ENCODE measurements at regions not wholly inside any gene's neighbourhood (a gene's known extent, or its start where the extent isn't known, plus 50 kb on each side); places are given as distances from the start of the nearest gene placed in this dataset.
A peak's percentile ranks its signal among the peaks of the same experiment; 100 is the strongest.
"Not testable (repeated sequence)": the region's sequence is repeated elsewhere in the genome, so short reads cannot be mapped to it uniquely, and the experiment has no call there.

DNA sequence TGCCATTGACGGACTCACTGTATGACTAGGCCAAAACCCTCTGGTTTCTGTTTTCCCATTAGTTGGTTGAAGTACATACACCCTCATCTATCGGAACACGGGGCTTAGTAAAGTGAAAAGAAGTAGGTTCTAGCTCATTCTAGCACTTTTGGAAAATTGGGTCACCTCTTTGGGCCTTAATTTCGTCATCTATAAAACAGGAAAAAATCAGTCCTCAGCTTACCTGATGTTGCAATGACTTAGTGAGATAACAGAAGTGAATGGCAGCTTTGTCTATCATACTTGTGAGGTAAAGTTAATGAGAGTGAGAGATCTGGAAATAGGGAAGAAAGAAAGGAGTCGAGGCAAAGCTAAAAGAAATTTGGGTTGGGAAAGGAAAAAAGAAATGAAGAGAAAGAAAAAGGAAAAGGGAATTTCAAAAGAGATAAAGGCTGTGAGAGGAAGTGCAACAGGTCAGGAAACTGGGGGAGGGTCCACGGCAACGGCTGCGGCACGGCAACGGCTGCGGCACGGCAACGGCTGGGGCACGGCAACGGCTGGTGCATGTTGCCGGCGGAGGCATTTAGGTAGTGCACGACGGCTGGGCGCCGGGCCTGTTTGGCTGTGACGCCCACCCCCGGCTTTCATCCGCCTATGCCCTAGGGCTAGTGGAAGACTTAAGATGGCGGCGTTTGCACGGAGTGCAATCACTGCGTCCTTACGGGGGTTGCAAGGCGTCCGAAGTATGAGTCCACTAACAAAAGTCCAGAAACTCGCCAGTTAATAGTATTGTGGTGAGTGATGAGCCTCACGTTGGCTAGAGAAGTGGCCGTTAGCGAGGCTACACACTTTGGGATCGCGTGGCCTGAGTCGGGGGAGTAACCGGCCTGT, 91.4 kb upstream of the XIST start:
- peak; percentile 82 for DNase-seq
- ATAC-seq, result peak; percentile 100

DNA sequence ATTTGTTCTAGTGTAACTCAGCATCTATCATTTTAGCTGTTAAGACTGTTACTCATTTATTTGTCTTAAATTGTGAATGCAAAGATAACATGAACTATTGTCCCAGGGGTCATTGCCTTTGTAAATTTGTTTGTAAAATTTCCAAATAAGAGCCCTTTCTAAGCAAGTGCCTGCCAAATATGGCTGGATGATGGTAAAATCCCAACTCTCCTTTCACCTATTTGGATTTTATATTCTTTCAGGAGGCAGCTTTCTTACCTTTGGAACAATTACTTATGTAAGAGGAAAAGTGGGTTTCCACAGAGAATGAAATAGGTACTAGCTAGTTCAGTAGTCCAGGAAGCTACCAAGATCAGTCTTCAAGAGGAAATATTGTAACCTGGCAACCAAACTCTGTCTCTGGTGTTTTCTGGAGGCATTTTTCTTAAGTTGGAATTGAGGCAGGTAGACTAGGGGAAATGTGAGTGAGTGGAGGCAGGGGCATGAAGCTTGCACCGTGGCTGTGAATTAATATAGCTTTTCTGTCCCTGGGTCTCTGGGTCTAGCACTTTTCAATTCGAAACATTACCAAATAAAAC, 88.5 kb upstream of the XIST start:
- no peak for DNase-seq

DNA sequence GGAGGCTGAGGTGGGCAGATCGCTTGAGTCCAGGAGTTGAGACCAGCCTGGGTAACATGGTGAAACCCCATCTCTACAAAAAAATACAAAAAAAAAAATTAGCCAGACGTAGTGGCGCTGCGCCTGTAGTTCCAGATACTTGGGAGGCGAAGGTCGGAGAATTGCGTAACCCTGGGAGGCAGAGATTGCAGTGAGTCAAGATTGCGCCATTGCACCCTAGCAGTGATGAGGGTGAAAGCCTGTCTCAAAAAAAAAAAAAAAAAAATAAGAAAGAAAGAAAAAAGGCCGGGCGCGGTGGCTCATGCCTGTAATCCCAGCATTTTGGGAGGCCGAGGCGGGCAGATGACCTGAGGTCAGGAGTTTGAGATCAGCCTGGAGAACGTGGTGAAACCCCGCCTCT, 85.3 kb upstream of the XIST start:
- not testable (repeated sequence) for ATAC-seq, DNase-seq

More for the DNA sequence above, 88.5 kb upstream of the XIST start:
- no peak for ATAC-seq

DNA sequence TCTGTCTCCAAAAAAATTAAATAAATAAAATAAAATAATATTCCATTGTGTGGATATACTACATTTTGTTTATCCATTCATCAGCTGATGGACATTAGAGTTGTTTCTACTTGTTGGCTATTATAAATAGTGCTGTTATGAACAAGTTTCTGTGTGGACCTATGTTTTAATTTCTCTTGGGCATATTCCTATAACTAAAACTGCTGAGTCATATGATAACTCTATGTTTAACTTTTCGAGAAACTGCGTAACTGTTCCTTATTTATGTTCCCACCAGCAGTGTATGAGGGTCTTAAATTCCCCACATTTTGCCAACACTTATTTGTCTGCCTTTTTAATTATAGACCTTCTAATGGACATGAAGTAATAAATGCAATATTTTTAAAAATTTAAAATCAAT, 80.0 kb upstream of the XIST start:
- ATAC-seq (no peak), DNase-seq (no peak)

DNA sequence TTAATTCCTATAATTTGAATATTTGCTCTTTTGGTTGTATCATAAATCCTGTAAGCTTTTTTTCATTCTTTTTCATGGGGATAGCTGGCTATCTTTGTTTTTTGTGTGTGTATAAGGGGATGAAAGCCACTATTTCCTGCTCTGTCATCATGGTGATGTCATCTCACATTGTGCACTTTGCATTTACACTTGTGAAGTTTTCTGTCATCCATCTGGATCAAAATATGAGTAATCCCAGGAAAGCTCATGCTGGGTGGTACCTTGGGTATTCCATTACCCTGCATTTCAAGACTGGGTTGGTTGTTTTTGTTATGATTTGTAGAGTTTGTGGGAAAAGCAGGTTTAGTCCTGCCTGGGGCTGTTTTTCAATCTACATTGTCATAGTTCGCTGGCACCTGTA, 77.8 kb upstream of the XIST start:
- ATAC-seq (no peak), DNase-seq (no peak)

DNA sequence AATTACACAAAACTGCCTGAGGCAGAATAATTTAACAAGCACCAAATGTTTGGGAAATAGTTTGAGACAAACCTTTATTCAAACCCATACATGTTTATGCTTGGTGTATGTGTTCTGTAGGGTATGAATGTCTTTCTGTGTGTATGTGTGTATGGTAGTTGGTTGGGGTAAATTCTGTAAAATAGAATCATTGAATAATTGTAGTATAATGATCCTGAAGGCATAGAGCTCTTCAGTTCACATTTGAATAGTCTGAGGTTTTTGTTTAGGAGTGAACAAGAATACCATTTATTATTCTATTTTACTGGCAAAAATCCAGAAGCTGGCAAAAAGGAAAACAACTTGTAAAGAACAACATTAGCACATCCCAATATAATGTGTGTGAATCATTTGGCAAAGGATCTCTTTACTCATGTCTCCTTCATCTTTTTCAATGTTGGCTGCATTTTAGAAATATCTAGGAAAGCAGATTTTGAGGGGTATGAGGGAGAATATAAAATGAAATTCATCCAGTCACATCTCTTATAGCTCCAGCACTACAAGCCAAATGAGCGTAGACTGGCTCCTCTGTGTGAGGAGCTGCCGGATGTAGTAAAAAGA, 70.4 kb upstream of the XIST start:
- ATAC-seq (no peak), DNase-seq (no peak)

DNA sequence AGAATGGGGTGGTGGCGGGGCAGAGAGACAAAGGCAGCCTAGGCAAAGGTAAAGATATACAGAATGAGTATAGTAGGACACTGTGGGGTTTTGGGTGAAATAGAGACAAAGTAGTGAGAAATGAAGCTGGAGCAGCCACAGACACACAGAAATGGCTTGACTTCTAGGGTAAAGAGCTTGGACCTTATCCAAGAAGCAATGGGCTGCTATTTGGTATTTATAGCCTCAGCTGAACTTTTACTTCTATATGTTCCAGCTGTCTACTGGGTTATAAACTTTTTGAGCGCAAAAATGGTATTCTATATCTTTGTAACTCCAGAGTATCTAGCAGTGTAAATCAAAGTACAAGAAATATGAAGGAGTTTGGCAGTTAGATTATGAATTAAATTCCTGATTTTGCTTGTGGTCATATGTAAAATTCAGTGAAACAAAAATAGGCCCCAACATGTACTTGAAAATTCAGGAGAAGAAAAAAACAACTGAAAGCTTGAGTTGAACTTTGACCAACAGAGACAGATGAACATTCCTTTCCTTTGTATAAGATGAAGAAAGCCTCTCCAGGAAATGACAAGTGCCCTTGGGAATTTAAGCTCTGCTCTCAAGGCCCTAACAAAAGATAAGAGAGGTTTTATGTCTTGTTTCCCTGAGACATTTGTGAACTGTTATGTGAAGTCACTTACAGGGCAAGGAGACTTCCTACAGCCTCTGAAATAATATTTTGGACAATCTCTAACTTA, 64.6 kb upstream of the XIST start:
- no peak for ATAC-seq

DNA sequence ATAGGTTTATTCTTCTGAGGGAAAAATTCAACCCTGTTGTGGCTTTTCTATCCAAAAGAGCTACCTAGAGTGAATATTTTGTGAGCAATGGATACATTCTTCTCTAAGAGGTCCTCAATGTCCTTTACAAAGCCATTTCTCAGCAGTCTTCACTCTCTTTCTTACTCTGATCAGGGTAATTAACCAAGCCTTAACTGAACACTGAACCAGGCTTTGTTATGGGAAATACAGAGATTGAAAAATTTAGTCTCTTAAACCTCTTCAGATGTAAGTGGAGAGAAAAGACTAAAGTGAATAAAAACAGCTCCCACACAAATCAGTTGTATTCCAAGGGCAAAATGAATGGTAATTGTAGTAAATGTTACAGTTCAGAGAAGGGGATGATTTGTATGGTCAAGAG, 64.0 kb upstream of the XIST start:
- ATAC-seq, result no peak
- no peak for DNase-seq

More for the DNA sequence above, 64.6 kb upstream of the XIST start:
- DNase-seq, result no peak

DNA sequence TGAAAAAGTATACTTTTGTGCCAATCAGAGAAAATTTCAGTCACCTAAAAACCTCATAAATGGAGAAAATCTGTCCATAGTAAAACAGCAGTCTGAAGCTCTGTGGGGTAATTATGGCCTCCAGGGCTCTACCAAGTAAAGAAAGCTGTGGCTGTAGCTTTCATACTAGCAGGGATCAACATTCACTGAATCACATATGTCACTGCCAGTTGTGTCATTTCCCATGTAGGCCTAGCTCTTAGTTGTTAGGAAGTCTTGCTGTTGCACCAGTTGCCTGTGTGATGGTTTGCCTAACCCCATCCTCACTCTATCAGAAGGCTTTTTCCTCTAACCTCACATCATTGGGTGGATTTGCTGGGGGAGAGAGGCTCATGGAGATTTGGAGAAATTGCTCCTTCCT, 62.3 kb upstream of the XIST start:
- not testable (repeated sequence) for DNase-seq, ATAC-seq

DNA sequence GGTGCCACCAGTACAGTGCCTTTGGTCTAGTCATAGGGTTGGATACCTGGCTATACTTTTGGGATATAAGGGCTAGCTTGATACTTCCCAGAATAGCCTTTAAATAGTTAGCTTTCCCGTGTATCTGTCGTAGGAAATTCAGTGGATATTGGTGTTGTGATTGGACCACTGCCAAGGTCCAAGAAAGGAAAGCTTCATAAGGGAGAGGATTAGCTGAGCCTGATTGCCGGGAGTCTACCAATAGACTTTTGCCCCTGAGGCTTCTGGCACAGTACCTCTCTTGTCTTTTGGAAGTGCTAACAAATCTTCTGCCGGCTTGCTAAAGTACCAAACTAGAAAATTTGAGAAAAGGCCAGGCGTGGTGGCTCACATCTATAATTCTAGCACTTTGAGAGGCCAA, 61.1 kb upstream of the XIST start:
- DNase-seq, result no peak

DNA sequence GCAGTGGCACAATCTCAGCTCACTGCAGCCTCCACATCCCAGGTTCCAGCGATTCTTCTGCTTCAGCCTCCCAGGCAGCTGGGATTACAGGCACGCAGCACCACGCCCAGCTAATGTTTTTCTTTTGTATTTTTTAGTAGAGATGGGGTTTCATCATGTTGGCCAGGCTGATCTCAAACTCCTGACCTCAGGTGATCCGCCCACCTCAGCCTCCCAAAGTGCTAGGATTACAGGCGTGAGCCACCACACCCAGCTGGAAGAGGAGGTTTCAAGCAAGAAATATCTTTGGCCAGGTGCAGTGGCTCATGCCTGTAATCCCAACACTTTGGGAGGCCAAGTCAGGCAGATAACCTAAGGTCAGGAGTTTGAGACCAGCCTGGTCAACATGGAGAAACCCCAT, 59.4 kb upstream of the XIST start:
- not testable (repeated sequence) for DNase-seq, ATAC-seq

More for the DNA sequence above, 61.1 kb upstream of the XIST start:
- no peak for ATAC-seq

DNA sequence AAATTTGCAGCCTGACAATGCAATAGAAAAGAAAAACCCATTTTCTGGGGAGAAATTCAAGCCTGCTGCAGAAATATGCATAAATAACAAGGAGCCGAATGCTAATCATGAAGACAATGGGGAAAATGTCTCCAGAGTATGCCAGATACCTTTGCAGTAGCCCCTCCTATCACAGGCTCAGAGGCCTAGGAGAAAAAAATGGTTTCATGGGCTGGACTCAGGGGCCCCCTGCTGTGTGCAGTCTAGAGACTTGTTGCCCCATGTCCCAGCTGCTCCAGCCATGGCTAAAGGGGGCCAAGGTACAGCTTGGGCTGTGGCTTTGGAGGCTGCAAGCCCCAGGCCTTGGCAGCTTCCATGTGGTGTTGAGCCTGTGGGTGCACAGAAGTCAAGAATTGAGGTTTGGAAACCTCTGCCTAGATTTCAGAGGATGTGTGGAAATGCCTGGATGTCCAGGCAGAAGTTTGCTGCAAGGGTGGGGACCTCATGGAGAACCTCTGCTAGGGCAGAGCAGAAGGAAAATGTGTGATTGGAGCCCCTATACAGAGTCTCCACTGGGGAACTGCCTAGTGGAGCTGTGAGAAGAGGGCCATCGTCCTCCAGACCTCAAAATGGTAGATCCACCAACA, 53.3 kb upstream of the XIST start:
- not testable (repeated sequence) for DNase-seq, ATAC-seq

DNA sequence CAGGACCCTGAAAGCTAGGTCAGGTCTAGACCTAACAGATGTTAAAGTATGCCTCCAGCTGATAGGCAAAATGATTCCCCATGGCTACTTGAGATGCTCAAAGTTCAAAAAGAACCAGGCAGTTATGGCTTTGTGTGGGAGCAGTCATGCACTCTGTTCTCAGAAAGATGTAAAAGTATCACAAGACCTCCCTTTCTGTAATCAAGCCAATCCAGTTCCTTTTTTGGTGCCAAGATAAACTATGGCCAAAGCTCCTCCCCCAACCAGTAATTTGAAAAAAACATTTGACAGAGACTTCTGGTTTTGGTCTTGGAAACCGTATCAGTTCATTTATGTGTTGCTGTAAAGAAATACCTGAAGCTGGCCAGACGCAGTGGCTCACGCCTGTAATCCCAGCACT, 51.4 kb upstream of the XIST start:
- ATAC-seq (no peak), DNase-seq (no peak)
